Limb (tissue), 2 donors: ENCODE measurements at regions not wholly inside any gene's neighbourhood (a gene's known extent, or its start where the extent isn't known, plus 50 kb on each side); places are given as distances from the start of the nearest gene placed in this dataset.

Experiments used
- DNase-seq, 2 donors: peaks; one replicate each; pipeline ENCODE4 v3.0.0-alpha.2; 2016; ENCODE audit errors: extremely low spot score in 2 of 2

DNA sequence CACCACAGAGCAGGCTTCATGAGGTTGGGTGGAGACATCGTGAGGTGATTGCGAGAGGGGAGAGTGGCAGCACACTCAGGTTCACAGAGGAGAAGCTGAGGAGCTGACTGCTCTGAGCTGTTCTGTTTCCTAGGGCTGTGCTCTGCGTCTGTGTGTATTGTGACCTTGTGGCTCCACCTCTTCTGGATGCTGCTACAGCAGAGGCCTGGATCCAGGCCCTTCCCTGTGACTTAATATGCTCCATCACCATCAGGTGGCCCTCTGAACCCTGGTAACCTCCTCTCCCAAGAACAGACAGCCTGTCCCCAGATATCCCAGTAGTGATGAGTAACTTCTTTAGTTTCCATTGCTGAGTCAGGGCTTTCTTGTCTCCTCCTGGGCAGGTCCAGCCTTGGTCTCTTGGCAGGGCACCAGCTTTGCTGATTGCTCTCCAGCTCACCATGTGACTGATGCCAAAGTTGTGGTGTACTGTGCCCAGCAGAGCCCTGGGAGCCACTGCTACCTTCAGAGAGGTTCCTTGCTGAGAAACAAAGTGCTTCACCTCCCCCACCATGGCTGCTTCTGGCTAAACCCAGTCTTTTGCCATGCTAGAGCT is 212.8 kb upstream of the CHD1 start:
- no peak for DNase-seq

DNA sequence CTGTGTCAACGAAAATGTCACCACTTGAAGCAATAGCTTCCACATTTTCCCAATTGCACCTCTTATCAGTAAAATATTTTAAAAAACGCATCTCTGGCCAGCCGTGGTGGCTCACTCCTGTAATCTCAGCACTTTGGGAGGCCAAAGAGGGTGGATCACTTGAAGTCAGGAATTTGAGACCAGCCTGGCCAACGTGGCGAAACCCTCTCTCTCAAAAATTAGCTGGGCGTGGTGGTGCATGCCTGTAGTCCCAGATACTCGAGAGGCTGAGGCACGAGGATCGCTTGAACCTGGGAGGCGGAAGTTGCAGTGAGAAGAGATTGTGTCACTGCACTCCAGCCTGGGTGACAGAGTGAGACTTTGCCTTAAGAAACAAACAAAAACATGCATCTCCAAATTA is 210.1 kb upstream of the CHD1 start:
- no peak for DNase-seq

DNA sequence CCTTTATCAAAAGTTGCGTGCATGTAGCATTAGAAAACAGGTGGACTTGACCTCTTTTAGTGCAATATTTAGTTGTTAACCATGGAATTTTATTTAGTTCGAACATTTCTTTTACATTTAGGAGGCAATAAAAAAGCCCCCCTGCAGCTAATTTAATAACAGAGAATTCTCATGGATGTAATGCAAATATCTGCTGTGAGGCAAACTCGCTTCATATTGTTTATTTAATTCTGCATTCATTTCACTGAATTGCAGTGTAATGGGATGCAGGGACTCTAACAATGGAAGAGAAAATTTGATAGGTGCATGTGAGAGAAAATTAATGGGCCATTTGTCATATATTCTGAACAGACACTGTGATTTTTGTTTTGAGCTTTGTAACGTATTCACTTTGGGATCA is 205.1 kb upstream of the CHD1 start:
- DNase-seq = no peak

DNA sequence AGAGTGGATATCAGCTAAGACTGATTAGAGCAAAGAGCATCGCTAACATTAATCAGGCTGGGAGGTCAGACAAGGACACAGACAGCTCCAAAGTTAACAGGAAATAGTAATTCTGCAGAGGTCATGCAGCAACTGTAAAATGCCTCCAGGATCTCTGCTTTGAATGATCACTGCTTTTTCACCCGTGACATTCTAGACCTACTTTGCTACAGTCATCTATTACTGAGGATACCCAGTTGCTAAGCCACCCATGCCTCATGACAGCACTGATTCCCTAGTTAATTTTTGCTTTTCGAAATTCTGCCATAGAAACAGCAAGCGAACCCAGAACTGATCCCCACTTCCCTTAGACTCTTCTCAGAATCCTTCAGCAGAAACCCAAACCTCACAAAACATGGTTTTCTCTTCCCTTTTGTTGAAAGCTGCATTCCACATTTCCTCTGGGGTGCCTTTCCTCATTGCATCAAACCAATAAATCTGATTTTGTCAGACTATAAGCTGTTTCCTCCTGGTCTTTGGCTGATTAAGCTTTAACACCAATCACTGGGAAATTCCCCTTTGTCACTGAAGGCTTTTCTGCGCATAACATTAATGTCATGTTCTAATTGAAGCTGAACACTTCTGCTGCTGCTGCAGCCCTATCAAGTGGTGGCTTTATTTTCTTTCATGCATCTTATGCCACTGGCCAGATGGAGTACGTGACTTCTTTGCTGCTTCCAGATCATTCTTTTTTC is 201.1 kb upstream of the CHD1 start:
- DNase-seq = no peak

DNA sequence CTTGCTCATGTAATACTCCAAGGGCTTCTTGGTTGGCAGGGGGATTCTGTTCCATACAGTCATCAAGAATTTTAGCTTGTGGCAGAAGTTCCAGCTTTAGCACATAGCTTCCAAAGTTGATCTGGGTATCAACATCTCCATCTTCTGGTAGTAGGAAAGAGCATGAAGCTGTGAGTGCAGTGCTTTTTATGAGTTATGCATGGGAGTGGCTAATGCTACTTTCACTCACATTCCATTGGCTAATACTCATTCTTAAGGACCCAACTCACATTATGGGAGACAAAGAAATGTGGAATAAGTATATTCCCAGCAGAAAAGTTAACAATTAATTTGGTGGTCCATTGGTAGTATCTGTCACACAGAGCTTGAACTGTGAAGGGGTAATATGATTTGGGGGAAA is 194.2 kb upstream of the CHD1 start:
- no peak for DNase-seq

DNA sequence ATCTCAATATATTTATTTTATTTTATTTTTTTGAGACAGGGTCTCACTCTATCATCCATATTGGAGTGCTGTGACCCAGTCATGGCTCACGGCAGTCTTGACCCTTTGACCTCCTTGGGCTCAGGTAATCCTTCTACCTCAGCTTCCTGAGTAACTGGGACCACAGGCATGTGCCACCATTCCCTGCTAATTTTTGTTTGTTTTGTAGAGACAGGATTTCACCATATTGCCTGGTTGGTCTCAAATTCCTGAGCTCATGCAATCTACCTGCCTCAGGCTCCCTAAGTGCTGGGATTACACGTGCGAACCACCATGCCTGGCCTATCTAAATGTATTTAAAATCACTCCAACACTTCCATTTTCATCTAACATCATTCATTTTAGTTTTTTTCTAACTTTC is 190.5 kb upstream of the CHD1 start:
- no peak for DNase-seq

DNA sequence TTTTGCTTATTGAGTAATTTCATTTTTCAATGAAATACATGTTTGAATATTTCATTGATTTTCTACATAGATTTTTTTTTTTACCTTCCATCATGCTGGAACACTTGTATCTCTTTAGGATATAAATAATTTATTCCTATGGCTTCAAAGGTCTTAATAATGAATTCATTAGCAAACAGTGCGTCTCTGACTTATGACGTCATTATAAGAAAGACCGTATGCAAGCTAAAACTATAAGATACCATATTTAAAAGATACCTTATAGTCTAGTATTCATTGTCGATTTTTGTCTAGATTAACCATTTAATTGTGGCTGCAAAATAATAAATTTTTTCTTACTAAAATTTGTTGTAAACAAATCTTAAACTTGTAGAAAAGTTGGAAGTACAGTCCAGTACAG is 187.7 kb upstream of the CHD1 start:
- no peak for DNase-seq

DNA sequence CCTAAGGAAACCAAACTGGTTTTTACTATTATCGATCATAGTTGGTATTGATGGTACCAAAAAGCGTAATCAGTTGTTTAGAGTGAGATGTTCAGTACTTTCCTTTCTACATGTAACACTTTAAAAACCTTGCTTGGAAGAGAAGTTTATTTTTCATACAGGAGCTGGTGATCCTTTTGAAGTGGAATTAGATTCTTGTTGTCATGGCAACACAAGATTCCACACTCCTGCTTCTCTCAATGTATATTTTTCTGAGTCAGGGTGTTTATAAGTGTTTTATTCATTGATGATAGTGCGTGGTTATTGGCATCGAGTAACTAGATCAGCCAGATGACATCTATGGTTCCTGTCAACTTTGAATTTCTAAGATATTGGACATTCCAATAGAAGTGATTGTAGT is 181.1 kb upstream of the CHD1 start:
- no peak for DNase-seq

DNA sequence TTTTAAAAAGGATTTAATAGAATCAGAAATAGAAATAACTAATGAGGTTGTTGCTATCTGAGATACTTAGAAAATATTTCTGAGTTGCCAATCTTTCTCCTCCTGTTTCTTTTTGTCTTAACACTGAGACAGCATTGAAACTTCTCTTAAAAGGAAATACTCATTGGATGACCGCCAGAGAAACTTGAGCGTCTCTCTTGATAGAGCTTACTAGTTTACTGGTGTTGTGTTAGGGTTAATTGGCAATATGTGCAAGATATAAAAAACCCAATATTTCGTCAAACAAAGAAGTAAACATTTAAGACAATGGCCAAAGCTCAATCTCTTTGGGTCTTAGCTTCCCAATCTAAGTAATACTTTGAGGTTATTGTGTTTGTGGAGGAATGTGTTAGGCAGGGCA is 176.4 kb upstream of the CHD1 start:
- peak in 1 of 2 donors; percentile 7 for DNase-seq

DNA sequence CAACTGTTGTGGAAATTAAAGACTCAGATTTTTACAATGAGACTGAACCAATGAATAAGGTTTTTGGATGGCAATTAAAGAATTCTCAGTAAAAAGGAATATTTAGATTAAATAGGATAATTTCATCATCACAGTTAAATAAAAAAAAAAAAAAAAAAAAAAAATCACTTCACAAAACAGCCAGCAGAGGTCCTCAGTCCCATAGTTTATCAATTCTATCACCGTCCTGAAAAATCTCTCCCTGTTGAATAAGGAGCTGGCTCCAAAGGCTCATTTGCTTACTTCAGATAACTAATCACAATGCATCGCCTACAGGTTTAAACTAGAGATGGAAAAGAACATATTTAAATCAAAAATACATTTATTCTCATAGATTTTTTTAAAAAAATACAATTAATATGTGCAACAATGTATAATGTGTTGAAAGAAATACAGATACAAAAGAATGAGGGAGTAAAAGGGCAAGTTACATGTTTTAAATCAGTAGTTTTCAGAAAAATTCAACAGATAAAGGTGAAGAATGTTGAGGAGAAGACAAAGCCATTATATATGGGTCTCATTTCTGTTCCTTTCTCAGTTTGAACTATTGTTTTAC is 175.8 kb upstream of the CHD1 start:
- peak in 1 of 2 donors; percentile 63 for DNase-seq

DNA sequence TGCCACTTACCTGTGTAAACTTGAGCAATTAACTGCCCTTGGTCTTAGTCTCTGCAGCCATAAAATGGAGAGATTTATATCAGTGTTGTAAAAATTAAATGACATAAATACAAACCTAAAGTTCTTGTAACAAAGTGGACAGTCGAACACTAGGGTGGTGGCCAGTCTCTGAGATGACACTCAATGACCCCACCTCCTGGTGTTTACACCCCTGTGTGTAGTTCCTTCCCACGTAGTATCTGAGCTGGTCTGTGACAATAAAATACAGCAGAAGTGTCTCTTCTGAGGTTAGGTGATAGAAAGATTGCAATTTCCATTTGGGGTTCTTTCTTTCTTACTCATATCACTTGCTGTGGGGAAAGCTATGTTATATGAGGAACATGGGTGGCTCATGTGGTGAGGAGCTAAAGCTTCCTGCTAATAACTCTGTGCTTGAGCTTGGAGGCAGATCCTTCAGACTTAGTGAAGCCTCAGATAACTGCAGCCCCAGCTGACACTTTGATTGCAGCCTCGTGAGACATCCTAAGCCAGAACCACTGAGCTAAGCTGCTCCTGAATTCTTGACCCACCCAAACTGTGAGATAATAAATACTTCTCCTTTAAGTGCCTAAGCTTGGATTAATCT is 173.4 kb upstream of the CHD1 start:
- DNase-seq = no peak

DNA sequence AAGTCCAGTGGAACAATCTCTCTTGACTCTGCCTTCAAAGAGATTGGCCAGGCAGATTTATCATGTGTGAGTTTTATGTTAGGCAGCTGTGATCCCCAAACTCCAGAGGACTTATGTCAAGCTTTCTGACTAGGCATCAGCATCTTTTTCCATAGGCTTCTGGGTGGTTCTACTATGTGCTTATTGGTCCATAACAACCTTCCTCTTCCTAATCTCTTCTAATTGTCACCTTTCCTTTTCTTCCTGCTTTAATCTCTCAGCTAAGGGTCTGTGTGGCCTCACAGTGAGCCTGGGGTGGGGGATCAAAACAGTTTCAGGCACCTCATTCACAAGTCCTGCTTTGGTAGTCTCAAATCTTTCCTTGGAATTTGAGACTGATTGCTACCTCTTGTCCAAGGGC is 170.9 kb upstream of the CHD1 start:
- no peak for DNase-seq

DNA sequence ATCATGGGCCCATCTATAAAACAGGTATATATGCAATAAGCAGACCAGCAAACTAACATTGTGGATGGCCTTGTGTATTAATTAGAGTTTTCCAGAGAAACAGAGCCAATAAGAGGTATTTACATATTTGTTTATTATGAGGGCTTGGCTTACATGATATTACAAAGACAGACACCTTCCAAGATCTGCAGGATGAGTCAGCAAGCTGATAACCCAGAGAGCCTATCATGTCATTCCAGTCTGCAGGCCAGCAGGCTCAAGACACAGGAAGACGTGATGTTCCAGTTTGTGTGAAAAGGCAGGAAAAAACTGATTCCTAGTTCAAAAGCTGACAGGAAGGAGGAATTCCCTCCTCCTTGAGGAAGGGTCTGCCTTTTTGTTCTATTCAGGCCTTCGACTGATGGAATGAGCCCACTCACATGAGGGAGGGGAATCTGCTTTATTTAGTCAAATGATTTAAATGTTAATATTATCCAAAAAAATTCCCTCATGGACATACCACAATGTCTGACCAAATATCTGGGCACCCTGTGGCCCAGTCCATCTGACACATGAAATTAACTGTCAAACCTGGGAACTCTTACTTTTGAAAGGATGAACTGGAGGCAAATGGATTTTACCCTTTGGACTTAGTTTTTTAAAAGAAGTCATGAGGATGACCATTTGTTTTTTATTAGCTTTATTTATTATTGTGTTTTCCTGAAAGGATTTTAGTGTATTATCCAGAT is 161.2 kb upstream of the CHD1 start:
- no peak for DNase-seq

DNA sequence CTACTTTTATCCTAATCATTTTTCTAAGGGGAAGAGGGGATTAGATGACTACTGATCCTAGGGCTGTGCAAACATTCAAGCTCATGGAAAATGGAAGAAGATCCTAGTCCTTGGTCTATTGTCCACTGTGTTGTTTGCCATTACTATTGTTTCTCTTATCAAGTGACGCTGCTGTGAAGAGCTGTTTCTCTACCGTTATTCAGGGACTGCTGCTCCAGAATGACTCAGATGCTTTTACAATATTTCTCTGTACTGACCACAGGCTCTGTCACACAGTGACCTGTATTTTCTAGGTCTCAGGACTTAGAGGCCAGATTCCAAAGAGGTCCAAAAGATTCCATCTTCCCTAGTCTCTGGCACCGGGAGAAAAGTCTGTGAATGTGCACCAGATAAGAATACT is 159.5 kb upstream of the CHD1 start:
- no peak for DNase-seq

DNA sequence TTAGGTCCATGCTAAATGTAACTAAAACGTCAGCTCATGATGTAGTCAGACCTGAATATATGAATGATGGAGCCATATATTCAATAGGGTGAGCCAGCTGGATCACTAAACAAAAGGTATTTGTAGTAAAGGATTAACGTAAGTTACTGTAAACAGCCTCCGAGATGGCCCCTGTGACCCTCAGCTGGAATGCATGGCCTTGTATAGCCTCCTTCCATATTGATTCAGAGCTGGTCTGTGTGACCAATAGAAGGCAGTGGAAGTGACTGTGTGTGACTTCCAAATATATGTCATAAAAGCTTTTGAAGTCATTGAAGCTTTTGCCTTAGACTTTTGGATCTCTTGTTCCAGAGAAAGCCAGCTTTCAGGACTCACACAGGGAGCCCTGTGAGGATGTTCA is 154.4 kb upstream of the CHD1 start:
- no peak for DNase-seq

DNA sequence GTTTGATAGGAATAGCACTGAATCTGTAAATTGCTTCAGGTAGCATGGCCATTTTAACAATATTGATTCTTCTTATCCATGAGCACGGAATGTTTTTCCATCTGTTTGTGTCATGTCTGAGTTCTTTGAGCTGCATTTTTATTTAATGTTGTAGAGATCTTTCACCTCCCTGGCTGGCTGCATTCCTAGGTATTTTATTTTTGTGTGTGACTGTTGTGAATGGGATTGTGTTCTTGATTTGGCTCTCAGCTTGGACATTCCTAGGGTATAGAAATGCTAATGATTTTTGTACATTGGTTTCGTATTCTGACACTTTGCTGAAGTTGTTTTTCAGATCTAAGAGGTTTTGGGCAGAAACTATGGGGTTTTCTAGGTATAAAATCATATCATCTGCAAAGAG is 152.9 kb upstream of the CHD1 start:
- no peak for DNase-seq

DNA sequence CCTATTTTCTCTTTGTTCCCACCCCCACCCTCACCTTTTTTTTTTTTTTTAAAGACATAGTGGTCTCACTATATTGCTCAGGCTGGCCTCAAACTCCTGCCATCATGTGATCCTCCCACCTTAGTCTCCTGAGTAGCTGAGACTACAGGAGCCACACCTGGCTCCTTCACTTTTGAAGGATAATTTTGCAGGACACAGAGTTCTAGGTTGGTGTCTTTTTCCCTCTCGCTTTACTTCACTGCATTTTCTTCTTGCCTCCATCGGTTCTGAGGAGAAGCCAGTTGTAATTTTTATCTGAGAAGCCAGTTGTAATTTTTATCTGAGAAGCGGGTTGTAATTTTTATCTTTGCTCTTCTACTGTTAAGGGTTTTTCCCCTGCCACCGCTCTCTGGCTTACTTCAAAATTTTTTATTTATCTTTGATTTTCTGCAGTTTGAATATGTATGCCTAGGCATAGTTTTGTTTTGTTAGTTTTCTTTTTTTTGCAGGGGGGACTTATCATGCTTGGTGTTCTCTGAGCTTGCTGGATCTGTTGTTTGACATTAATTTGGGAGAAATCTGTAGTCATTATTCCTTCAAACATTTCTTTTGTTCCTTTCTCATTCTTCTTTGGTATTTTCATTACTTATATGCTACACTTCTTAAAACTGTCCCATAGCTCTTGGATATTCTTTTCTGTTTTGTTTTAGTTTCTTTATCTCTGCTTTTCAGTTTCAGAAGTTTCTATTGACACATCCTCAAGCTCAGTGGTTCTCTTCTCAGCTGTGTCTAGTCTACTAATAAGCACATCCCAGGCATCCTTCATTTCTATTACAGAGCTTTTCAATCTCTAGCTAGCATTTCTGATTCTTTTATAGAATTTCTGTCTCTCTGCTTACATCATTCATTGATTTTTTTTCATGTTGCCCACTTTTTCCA is 148.2 kb upstream of the CHD1 start:
- no peak for DNase-seq

DNA sequence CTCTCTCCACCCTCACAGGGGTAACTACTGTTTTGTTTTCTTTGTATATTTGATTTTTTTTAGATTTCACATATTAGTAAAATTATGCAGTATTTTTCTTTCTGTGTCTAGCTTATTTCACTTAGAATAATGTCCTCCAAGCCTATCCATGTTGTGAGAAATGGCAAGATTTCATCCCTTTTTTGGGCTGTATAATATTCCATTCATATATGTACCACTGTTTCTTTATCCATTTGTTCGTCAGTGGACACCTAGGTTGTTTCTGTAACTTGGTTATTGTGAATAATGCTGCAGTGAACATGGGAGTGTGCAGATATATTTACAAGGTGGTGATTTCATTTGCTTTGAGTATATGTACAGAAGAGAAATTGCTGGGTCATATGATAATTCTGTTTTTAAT is 144.0 kb upstream of the CHD1 start:
- no peak for DNase-seq

DNA sequence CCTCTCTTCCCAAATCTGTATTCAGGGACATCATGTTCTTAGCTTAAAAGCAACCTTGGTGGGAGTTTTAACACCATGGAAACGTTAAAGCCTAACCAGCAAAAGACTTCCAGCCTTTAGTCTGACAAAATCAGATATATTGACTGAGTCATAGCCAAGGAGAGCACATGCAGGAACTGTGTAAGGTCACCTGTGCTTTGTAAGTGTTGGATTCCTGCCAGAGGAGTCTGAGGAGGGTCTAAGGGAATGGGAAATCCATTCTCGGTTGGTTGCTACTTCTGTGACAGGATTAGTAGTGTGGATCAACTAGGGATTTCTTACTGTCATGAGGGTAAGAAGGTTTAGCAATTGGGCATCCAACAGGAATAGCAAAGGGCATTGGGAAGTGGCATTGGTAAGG is 142.0 kb upstream of the CHD1 start:
- no peak for DNase-seq

DNA sequence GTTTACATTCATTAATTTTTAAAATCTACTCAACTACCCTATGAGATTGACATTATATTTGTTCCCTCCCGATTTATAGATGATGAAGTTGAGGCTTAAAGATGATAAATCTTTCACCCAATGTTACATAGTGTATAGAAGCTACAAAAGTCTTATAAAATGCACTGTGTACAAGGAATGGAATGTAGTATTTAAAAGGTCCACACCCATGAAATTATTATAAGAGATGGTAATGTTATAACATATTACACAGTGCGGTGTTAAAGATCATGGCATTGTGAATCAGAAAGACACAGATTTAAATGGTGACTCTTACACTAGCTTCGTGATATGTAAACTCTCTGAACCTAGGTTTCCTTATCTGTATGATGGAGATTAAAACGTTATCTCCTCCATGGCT is 141.6 kb upstream of the CHD1 start:
- no peak for DNase-seq
